Karpas-422 (cell line): ENCODE measurements at regions not wholly inside any gene's neighbourhood (a gene's known extent, or its start where the extent isn't known, plus 50 kb on each side); places are given as distances from the start of the nearest gene placed in this dataset.

Source experiments
- DNase-seq: peaks from one replicate; pipeline ENCODE4 v3.0.0-alpha.2; 2015
- H2AFZ ChIP-seq: fragments of 200-600 bp; sonication (generic); 2 replicates; pipeline ENCODE4 v1.6.1; 2014; ENCODE audit warnings: antibody characterized with exemption, low read length, mixed read lengths
- H3K27ac ChIP-seq: fragments of 200-600 bp; sonication (generic); 2 replicates; pipeline ENCODE4 v1.5.1; 2014; ENCODE audit warnings: mild to moderate bottlenecking, low read length, moderate library complexity
- H3K27me3 ChIP-seq: fragments of 200-600 bp; sonication (generic); 2 replicates; pipeline ENCODE4 v1.6.1; 2014; ENCODE audit warnings: low read length, mixed read lengths
- H3K36me3 ChIP-seq: fragments of 200-600 bp; sonication (generic); 2 replicates; pipeline ENCODE4 v1.6.1; 2014; ENCODE audit warnings: low read length, mixed read lengths; ENCODE audit not compliant: insufficient read depth
- H3K4me1 ChIP-seq: fragments of 200-600 bp; sonication (generic); 2 replicates; pipeline ENCODE4 v1.6.1; 2014; ENCODE audit warnings: mild to moderate bottlenecking, low read length, mixed read lengths
- H3K4me2 ChIP-seq: fragments of 200-600 bp; sonication (generic); 2 replicates; pipeline ENCODE4 v1.6.1; 2014; ENCODE audit warnings: low read length, low read depth, mild to moderate bottlenecking; ENCODE audit not compliant: poor library complexity, severe bottlenecking
- H3K4me3 ChIP-seq: fragments of 200-600 bp; sonication (generic); 2 replicates; pipeline ENCODE4 v1.5.1; 2014; ENCODE audit warnings: mild to moderate bottlenecking, antibody characterized with exemption, low read length, mixed read lengths
- H3K79me2 ChIP-seq: fragments of 200-600 bp; sonication (generic); 2 replicates; pipeline ENCODE4 v1.6.1; 2014; ENCODE audit warnings: mild to moderate bottlenecking, low read length, mixed read lengths
- H3K9ac ChIP-seq: fragments of 200-600 bp; sonication (generic); 2 replicates; pipeline ENCODE4 v1.6.0; 2014; ENCODE audit warnings: low read length
- H3K9me2 ChIP-seq: fragments of 200-600 bp; sonication (generic), shearing (Covaris generic); replicated peaks from 2 replicates; pipeline ENCODE4 v1.6.0; 2014; ENCODE audit warnings: mild to moderate bottlenecking, low read length, moderate library complexity; ENCODE audit not compliant: insufficient read depth
- H3K9me3 ChIP-seq: fragments of 300-700, 200-600 bp; sonication (generic); 2 replicates; pipeline ENCODE4 v1.6.1; 2014; ENCODE audit warnings: low read length, mixed read lengths
- H4K20me1 ChIP-seq: fragments of 200-600 bp; sonication (generic); 2 replicates; pipeline ENCODE4 v1.6.1; 2014; ENCODE audit warnings: mild to moderate bottlenecking, antibody characterized with exemption, low read length, low read depth; ENCODE audit not compliant: insufficient read depth

- Histone ChIP-seq H3K79me2 (no peaks in the 10 kb centered on the region), H3K9me2 (no peaks in the 10 kb centered on the region), H3K4me1 (no peaks in the 10 kb centered on the region), H3K4me3 (no peak overlapping the region), H3K27ac (no peak overlapping the region), H3K27me3 (no peaks in the 10 kb centered on the region), H4K20me1 (no peaks in the 10 kb centered on the region), H3K36me3 (no peaks in the 10 kb centered on the region), H3K4me2 (no peak overlapping the region), H2AFZ (no peak overlapping the region), H3K9ac (no peak overlapping the region), H3K9me3 (no peaks in the 10 kb centered on the region)
- no peak for DNase-seq
Observed at GRCh38 chr5:34597034-34598027, 58.8 kb upstream of the RAI14 start.

- Histone ChIP-seq H3K4me3 (no peak overlapping the region), H3K4me2 (no peak overlapping the region), H3K4me1 (no peaks in the 10 kb centered on the region), H3K79me2 (no peaks in the 10 kb centered on the region), H2AFZ (no peak overlapping the region), H4K20me1 (no peaks in the 10 kb centered on the region), H3K27me3 (no peaks in the 10 kb centered on the region), H3K27ac (no peak overlapping the region), H3K9me3 (no peaks in the 10 kb centered on the region), H3K9ac (no peak overlapping the region), H3K9me2 (no peaks in the 10 kb centered on the region), H3K36me3 (no peaks in the 10 kb centered on the region)
- DNase-seq, result no peak
Observed at GRCh38 chr5:34598177-34598794, 57.8 kb upstream of the RAI14 start.

GRCh38 chr5:34599471-34600117, 56.5 kb upstream of the RAI14 start:
- H2AFZ ChIP-seq, result no peak overlapping the region
- no peaks in the 10 kb centered on the region for H3K36me3 ChIP-seq
- H3K9me3 ChIP-seq, result no peaks in the 10 kb centered on the region
- H3K9ac ChIP-seq, result no peak overlapping the region
- H3K27ac ChIP-seq, result no peak overlapping the region
- no peak for DNase-seq
- no peaks in the 10 kb centered on the region for H3K4me1 ChIP-seq
- H3K79me2 ChIP-seq, result no peaks in the 10 kb centered on the region
- H3K4me2 ChIP-seq, result no peak overlapping the region
- H3K27me3 ChIP-seq, result no peaks in the 10 kb centered on the region
- H3K9me2 ChIP-seq, result no peaks in the 10 kb centered on the region
- H4K20me1 ChIP-seq, result no peaks in the 10 kb centered on the region
- H3K4me3 ChIP-seq, result no peak overlapping the region

GRCh38 chr5:34600118-34600493, 56.0 kb upstream of the RAI14 start:
- Histone ChIP-seq H3K9ac (no peak overlapping the region), H3K36me3 (no peaks in the 10 kb centered on the region), H3K27me3 (no peaks in the 10 kb centered on the region), H3K9me2 (no peaks in the 10 kb centered on the region), H3K4me1 (no peaks in the 10 kb centered on the region), H3K9me3 (no peaks in the 10 kb centered on the region), H3K4me2 (no peak overlapping the region), H3K79me2 (no peaks in the 10 kb centered on the region), H3K4me3 (no peak overlapping the region), H4K20me1 (no peaks in the 10 kb centered on the region), H3K27ac (no peak overlapping the region), H2AFZ (no peak overlapping the region)
- no peak for DNase-seq

GRCh38 chr5:34603378-34603777, 52.8 kb upstream of the RAI14 start:
- Histone ChIP-seq H3K4me3 (no peak overlapping the region), H4K20me1 (no peaks in the 10 kb centered on the region), H2AFZ (no peak overlapping the region), H3K4me2 (no peak overlapping the region), H3K27me3 (no peaks in the 10 kb centered on the region), H3K27ac (no peak overlapping the region), H3K79me2 (no peaks in the 10 kb centered on the region), H3K9me3 (no peaks in the 10 kb centered on the region), H3K4me1 (no peaks in the 10 kb centered on the region), H3K9ac (no peak overlapping the region), H3K9me2 (no peaks in the 10 kb centered on the region), H3K36me3 (no peaks in the 10 kb centered on the region)
- no peak for DNase-seq

GRCh38 chr5:34604119-34604675, 51.9 kb upstream of the RAI14 start:
- Histone ChIP-seq H3K9me3 (no peaks in the 10 kb centered on the region), H3K27me3 (no peaks in the 10 kb centered on the region), H3K9ac (no peak overlapping the region), H3K9me2 (no peaks in the 10 kb centered on the region), H3K36me3 (no peaks in the 10 kb centered on the region), H3K4me1 (no peaks in the 10 kb centered on the region), H3K27ac (no peak overlapping the region), H3K4me3 (no peak overlapping the region), H4K20me1 (no peaks in the 10 kb centered on the region), H2AFZ (no peak overlapping the region), H3K4me2 (no peak overlapping the region), H3K79me2 (no peaks in the 10 kb centered on the region)
- DNase-seq, result no peak

- H4K20me1 ChIP-seq, result no peaks in the 10 kb centered on the region
- H3K79me2 ChIP-seq, result no peaks in the 10 kb centered on the region
- H3K4me2 ChIP-seq, result no peak overlapping the region
- H3K4me3 ChIP-seq, result no peak overlapping the region
- H3K27me3 ChIP-seq, result no peaks in the 10 kb centered on the region
- no peaks in the 10 kb centered on the region for H3K9me2 ChIP-seq
- H3K9me3 ChIP-seq, result no peaks in the 10 kb centered on the region
- no peak for DNase-seq
- no peak overlapping the region for H3K9ac ChIP-seq
- no peaks in the 10 kb centered on the region for H3K36me3 ChIP-seq
- H3K4me1 ChIP-seq, result no peaks in the 10 kb centered on the region
- H3K27ac ChIP-seq, result no peak overlapping the region
- no peak overlapping the region for H2AFZ ChIP-seq
Observed at GRCh38 chr5:34606101-34606500, 50.0 kb upstream of the RAI14 start.
